ENCODE measurements at regions not wholly inside any gene's neighbourhood (a gene's known extent, or its start where the extent isn't known, plus 50 kb on each side); places are given as distances from the start of the nearest gene placed in this dataset.
A peak's percentile ranks its signal among the peaks of the same experiment; 100 is the strongest.

GRCh38 chr15:79373113-79373512 is 59.0 kb upstream of the MINAR1 start:
- peaks cover 0 to 4% (median 0%) of the 10 kb centered on the region in 3 donors for H3K36me3 Mint-ChIP-seq
- H3K4me1 Mint-ChIP-seq, result no peaks in the 10 kb centered on the region
- H3K27ac Mint-ChIP-seq, result no peak overlapping the region
- H3K27me3 Mint-ChIP-seq (ENCODE audit: low read depth in 3 of 3), result peaks cover 0 to 4% (median 0%) of the 10 kb centered on the region in 3 donors
- H3K9me3 Mint-ChIP-seq, result no peaks in the 10 kb centered on the region
- no peak for DNase-seq
- H3K4me3 Mint-ChIP-seq, result no peak overlapping the region

DNA sequence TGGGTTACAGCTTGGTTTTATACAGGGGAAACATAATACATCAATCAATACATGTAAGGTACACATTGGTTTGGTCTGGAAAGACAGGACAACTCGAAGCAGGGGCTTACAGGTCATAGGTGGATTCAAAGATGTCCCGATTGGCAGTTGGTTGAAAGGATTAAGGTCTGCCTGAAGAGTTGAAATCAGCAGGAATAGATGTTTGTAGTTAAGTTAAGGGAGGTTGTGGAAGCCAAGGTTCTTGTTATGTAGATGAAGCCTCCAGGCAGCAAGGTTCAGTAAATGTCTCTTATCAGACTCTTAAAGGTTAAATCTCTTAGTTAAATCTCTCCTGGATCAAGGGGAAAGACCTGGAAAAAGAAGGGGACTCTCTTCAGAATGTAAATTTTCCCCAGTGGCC is 58.4 kb upstream of the MINAR1 start:
- Mint-ChIP-seq H3K4me1 (no peaks in the 10 kb centered on the region), H3K36me3 (peaks cover 0 to 4% (median 0%) of the 10 kb centered on the region in 3 donors), H3K9me3 (no peaks in the 10 kb centered on the region), H3K27me3 (ENCODE audit: low read depth in 3 of 3) (peaks cover 0 to 4% (median 0%) of the 10 kb centered on the region in 3 donors), H3K27ac (no peak overlapping the region), H3K4me3 (no peak overlapping the region)
- no peak for DNase-seq

DNA sequence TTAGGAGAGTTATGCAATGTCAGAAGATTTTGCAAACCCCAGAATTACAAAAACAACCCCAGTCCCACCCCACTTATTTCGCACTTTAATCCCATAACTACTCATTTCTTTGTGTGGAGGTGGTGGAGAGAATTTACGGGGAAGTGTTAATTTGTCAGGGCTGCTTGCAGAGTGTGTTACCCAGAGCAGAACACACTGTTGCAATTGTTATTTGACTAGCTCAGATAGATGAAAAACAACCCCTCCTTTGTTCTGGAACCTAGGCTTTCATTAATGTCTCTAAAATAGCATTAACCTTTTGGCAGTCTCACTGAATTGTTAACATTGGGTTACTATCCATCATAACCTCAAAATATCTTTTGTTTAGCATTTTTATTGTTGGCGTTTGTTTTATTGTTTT is 55.8 kb upstream of the MINAR1 start:
- no peak overlapping the region for H3K4me3 Mint-ChIP-seq
- H3K27me3 Mint-ChIP-seq (ENCODE audit: low read depth in 3 of 3), result peaks cover 0 to 4% (median 0%) of the 10 kb centered on the region in 3 donors
- H3K4me1 Mint-ChIP-seq, result no peaks in the 10 kb centered on the region
- no peak for DNase-seq
- H3K36me3 Mint-ChIP-seq, result peaks cover 0 to 4% (median 0%) of the 10 kb centered on the region in 3 donors
- no peak overlapping the region for H3K27ac Mint-ChIP-seq
- no peaks in the 10 kb centered on the region for H3K9me3 Mint-ChIP-seq

DNA sequence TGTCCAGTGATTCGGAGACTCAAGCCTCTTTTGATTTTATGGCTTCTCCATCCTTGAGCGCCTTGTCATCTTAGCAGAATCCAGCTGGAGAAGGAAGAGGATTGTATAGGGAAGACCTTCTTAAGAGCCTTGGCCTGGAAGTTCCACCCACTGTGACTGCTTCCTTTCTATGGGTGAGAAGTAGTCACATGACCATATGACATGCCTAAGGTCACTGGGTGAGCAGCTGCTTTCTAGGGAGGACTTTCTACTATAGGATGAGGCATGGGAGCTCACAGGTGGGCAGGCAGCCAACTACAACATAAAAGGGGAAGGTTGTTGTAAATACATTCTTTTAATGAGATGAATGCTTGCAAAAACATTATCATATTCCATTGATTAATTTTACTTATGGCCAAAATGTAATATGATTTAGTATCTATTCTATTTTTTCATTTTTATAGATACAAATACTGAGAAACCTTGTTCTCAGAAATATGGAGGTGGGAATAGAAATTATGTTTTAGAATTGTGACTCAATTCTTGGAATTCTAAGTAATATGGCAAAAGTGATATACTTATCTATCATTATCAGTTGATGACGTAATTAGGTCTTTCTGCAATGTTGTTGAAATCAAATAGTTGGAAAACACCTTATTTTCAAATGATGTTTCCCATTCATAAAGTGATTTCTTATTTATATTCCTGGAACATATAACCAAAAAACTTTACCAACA is 53.6 kb upstream of the MINAR1 start:
- DNase-seq, result no peak
- peaks cover 0 to 5% (median 0%) of the 10 kb centered on the region in 3 donors for H3K27me3 Mint-ChIP-seq (ENCODE audit: low read depth in 3 of 3)
- no peak overlapping the region for H3K4me3 Mint-ChIP-seq
- no peak overlapping the region for H3K27ac Mint-ChIP-seq
- no peaks in the 10 kb centered on the region for H3K9me3 Mint-ChIP-seq
- no peaks in the 10 kb centered on the region for H3K4me1 Mint-ChIP-seq
- H3K36me3 Mint-ChIP-seq, result peaks cover 0 to 4% (median 0%) of the 10 kb centered on the region in 3 donors

- H3K36me3 Mint-ChIP-seq, result no peaks in the 10 kb centered on the region
- H3K27me3 Mint-ChIP-seq (ENCODE audit: low read depth in 3 of 3), result peaks cover 0 to 5% (median 0%) of the 10 kb centered on the region in 3 donors
- peak; percentile 36 to 49 (median 46) for DNase-seq
- no peak overlapping the region for H3K27ac Mint-ChIP-seq
- H3K4me1 Mint-ChIP-seq, result no peaks in the 10 kb centered on the region
- H3K9me3 Mint-ChIP-seq, result no peaks in the 10 kb centered on the region
- no peak overlapping the region for H3K4me3 Mint-ChIP-seq
Measured at GRCh38 chr15:79380755-79381497, 51.2 kb upstream of the MINAR1 start.

GRCh38 chr15:79381593-79381992 is 50.5 kb upstream of the MINAR1 start:
- Mint-ChIP-seq H3K4me1 (no peaks in the 10 kb centered on the region), H3K27ac (no peak overlapping the region), H3K9me3 (no peaks in the 10 kb centered on the region), H3K27me3 (ENCODE audit: low read depth in 3 of 3) (peaks cover 0 to 5% (median 0%) of the 10 kb centered on the region in 3 donors), H3K4me3 (no peak overlapping the region), H3K36me3 (no peaks in the 10 kb centered on the region)
- DNase-seq, result no peak
